ENCODE measurements at regions not wholly inside any gene's neighbourhood (a gene's known extent, or its start where the extent isn't known, plus 50 kb on each side); places are given as distances from the start of the nearest gene placed in this dataset.

DNA sequence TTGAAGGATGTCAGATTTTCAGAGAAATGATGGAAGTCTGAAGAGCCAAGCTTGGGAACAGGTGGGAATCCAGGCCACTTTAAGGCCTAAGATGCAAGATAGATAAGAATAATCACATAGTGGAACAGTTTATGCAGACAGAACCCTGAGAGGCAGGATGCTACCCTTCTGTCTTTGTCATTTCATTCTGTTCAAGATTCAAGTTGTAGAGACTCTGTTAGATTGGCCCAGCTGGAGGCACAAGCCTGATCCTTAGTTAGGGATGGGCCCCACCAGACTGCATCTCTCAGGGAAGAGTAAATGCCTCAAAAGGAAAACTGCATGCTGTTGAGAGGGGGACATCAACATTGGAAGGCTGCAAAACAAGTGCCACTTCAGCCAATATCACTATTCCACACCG lies 287.0 kb downstream of the PCNX1 start:
- no peak for TF ChIP-seq JUN (CRISPR knock-in tag; IDR thresholded peaks at IDR 0.05)
- TF ChIP-seq, protein P1, sequence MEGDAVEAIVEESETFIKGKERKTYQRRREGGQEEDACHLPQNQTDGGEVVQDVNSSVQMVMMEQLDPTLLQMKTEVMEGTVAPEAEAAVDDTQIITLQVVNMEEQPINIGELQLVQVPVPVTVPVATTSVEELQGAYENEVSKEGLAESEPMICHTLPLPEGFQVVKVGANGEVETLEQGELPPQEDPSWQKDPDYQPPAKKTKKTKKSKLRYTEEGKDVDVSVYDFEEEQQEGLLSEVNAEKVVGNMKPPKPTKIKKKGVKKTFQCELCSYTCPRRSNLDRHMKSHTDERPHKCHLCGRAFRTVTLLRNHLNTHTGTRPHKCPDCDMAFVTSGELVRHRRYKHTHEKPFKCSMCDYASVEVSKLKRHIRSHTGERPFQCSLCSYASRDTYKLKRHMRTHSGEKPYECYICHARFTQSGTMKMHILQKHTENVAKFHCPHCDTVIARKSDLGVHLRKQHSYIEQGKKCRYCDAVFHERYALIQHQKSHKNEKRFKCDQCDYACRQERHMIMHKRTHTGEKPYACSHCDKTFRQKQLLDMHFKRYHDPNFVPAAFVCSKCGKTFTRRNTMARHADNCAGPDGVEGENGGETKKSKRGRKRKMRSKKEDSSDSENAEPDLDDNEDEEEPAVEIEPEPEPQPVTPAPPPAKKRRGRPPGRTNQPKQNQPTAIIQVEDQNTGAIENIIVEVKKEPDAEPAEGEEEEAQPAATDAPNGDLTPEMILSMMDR (IDR thresholded peaks at IDR 0.05): no peak
- no peak for TF ChIP-seq USF2 (CRISPR knock-in tag; IDR thresholded peaks at IDR 0.05)
- no peak for TF ChIP-seq ZNF121 (CRISPR knock-in tag; IDR thresholded peaks at IDR 0.05)
- TF ChIP-seq HMGA2 (CRISPR knock-in tag; IDR thresholded peaks at IDR 0.05): no peak
- no peak for TF ChIP-seq CREM (CRISPR knock-in tag; IDR thresholded peaks at IDR 0.05)
- TF ChIP-seq HMGXB4 (CRISPR knock-in tag; IDR thresholded peaks at IDR 0.05): no peak
- TF ChIP-seq STAT6 (CRISPR knock-in tag; conservative IDR thresholded peaks at IDR 0.05; ENCODE audit: low read depth): no peak
- TF ChIP-seq GABPB1 (CRISPR knock-in tag; IDR thresholded peaks at IDR 0.05): no peak
- TF ChIP-seq ZNF532 (CRISPR knock-in tag; IDR thresholded peaks at IDR 0.05; ENCODE audit: borderline replicate concordance): no peak
- TF ChIP-seq, protein P2, sequence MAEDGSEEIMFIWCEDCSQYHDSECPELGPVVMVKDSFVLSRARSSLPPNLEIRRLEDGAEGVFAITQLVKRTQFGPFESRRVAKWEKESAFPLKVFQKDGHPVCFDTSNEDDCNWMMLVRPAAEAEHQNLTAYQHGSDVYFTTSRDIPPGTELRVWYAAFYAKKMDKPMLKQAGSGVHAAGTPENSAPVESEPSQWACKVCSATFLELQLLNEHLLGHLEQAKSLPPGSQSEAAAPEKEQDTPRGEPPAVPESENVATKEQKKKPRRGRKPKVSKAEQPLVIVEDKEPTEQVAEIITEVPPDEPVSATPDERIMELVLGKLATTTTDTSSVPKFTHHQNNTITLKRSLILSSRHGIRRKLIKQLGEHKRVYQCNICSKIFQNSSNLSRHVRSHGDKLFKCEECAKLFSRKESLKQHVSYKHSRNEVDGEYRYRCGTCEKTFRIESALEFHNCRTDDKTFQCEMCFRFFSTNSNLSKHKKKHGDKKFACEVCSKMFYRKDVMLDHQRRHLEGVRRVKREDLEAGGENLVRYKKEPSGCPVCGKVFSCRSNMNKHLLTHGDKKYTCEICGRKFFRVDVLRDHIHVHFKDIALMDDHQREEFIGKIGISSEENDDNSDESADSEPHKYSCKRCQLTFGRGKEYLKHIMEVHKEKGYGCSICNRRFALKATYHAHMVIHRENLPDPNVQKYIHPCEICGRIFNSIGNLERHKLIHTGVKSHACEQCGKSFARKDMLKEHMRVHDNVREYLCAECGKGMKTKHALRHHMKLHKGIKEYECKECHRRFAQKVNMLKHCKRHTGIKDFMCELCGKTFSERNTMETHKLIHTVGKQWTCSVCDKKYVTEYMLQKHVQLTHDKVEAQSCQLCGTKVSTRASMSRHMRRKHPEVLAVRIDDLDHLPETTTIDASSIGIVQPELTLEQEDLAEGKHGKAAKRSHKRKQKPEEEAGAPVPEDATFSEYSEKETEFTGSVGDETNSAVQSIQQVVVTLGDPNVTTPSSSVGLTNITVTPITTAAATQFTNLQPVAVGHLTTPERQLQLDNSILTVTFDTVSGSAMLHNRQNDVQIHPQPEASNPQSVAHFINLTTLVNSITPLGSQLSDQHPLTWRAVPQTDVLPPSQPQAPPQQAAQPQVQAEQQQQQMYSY (CRISPR knock-in tag; IDR thresholded peaks at IDR 0.05): no peak

All from WTC11 (cell line).